ENCODE measurements at regions not wholly inside any gene's neighbourhood (a gene's known extent, or its start where the extent isn't known, plus 50 kb on each side); places are given as distances from the start of the nearest gene placed in this dataset.
"Not testable (repeated sequence)": the region's sequence is repeated elsewhere in the genome, so short reads cannot be mapped to it uniquely, and the experiment has no call there.

GRCh38 chr2:156237558-156237957 is 95.0 kb downstream of the NR4A2 start:
- no peak overlapping the region for H3K27ac ChIP-seq (ENCODE audit: low read depth, low read length, poor library complexity, severe bottlenecking)
- H3K4me3 ChIP-seq (ENCODE audit: low read depth, low read length, poor library complexity, severe bottlenecking), result no peak overlapping the region
- POLR2A ChIA-PET, result no interaction called here

GRCh38 chr2:156229724-156230362 is 102.7 kb downstream of the NR4A2 start:
- H3K36me3 ChIP-seq (ENCODE audit: insufficient read depth, low read length), result no peaks in the 10 kb centered on the region
- no TSS peak for BruUV-seq (replicated peaks)
- no peaks in the 10 kb centered on the region for H3K9me2 ChIP-seq (ENCODE audit: insufficient read depth, low read length)
- H2AFZ ChIP-seq (ENCODE audit: low read length), result no peak overlapping the region
- no peak for DNase-seq (ENCODE audit: low spot score)
- no peak overlapping the region for H3K27ac ChIP-seq (ENCODE audit: low read depth, low read length, poor library complexity, severe bottlenecking)
- TF ChIP-seq EZH2phosphoT487 (IDR thresholded peaks at IDR 0.05; ENCODE audit: borderline replicate concordance, low read depth, low read length), result no peak
- no peak overlapping the region for H3K4me3 ChIP-seq (ENCODE audit: low read depth, low read length, poor library complexity, severe bottlenecking)
- H4K20me1 ChIP-seq (ENCODE audit: insufficient read depth, low read length), result no peaks in the 10 kb centered on the region
- no peaks in the 10 kb centered on the region for H3K4me1 ChIP-seq (ENCODE audit: insufficient read depth, low read length, poor library complexity, severe bottlenecking)
- ChIA-PET POLR2A (no interaction called here), CTCF (ENCODE audit: unreplicated experiment) (no interaction called here)
- H3K4me2 ChIP-seq (ENCODE audit: low read length), result no peak overlapping the region
- no peaks in the 10 kb centered on the region for H3K9me3 ChIP-seq (ENCODE audit: low read length)
- intact Hi-C loops (cut with micrococcal nuclease; ENCODE audit: unreplicated experiment), result no loop called here
- no peaks in the 10 kb centered on the region for H3K79me2 ChIP-seq (ENCODE audit: insufficient read depth, low read depth, low read length)

More at GRCh38 chr2:156237558-156237957, 95.0 kb downstream of the NR4A2 start:
- Histone ChIP-seq H3K79me2 (ENCODE audit: insufficient read depth, low read depth, low read length) (no peaks in the 10 kb centered on the region), H3K36me3 (ENCODE audit: insufficient read depth, low read length) (no peaks in the 10 kb centered on the region), H2AFZ (ENCODE audit: low read length) (no peak overlapping the region), H4K20me1 (ENCODE audit: insufficient read depth, low read length) (no peaks in the 10 kb centered on the region), H3K9me3 (ENCODE audit: low read length) (no peaks in the 10 kb centered on the region), H3K9me2 (ENCODE audit: insufficient read depth, low read length) (no peaks in the 10 kb centered on the region), H3K4me2 (ENCODE audit: low read length) (no peak overlapping the region), H3K4me1 (ENCODE audit: insufficient read depth, low read length, poor library complexity, severe bottlenecking) (no peaks in the 10 kb centered on the region)
- no peak for DNase-seq (ENCODE audit: low spot score)
- CTCF ChIA-PET (ENCODE audit: unreplicated experiment), result no interaction called here
- intact Hi-C loops (cut with micrococcal nuclease; ENCODE audit: unreplicated experiment), result no loop called here
- BruUV-seq (replicated peaks), result no TSS peak
- TF ChIP-seq CTCF (conservative IDR thresholded peaks at IDR 0.05; ENCODE audit: low read length) (no peak), EZH2phosphoT487 (IDR thresholded peaks at IDR 0.05; ENCODE audit: borderline replicate concordance, low read depth, low read length) (no peak)

GRCh38 chr2:156223328-156223727 is 109.2 kb downstream of the NR4A2 start:
- H3K9me2 ChIP-seq (ENCODE audit: insufficient read depth, low read length); H3K79me2 ChIP-seq (ENCODE audit: insufficient read depth, low read depth, low read length); H3K4me1 ChIP-seq (ENCODE audit: insufficient read depth, low read length, poor library complexity, severe bottlenecking); H3K4me3 ChIP-seq (ENCODE audit: low read depth, low read length, poor library complexity, severe bottlenecking); H3K27ac ChIP-seq (ENCODE audit: low read depth, low read length, poor library complexity, severe bottlenecking); POLR2A ChIA-PET; H3K9me3 ChIP-seq (ENCODE audit: low read length); DNase-seq (ENCODE audit: low spot score); H4K20me1 ChIP-seq (ENCODE audit: insufficient read depth, low read length); H3K36me3 ChIP-seq (ENCODE audit: insufficient read depth, low read length); CTCF ChIA-PET (ENCODE audit: unreplicated experiment); H2AFZ ChIP-seq (ENCODE audit: low read length); H3K4me2 ChIP-seq (ENCODE audit: low read length); intact Hi-C loops (cut with micrococcal nuclease; ENCODE audit: unreplicated experiment); BruUV-seq (replicated peaks): not testable (repeated sequence)

- Histone ChIP-seq H3K4me1 (ENCODE audit: insufficient read depth, low read length, poor library complexity, severe bottlenecking) (no peaks in the 10 kb centered on the region), H4K20me1 (ENCODE audit: insufficient read depth, low read length) (no peaks in the 10 kb centered on the region), H2AFZ (ENCODE audit: low read length) (no peak overlapping the region), H3K27ac (ENCODE audit: low read depth, low read length, poor library complexity, severe bottlenecking) (no peak overlapping the region), H3K79me2 (ENCODE audit: insufficient read depth, low read depth, low read length) (no peaks in the 10 kb centered on the region), H3K9me2 (ENCODE audit: insufficient read depth, low read length) (no peaks in the 10 kb centered on the region), H3K36me3 (ENCODE audit: insufficient read depth, low read length) (no peaks in the 10 kb centered on the region), H3K4me3 (ENCODE audit: low read depth, low read length, poor library complexity, severe bottlenecking) (no peak overlapping the region), H3K9me3 (ENCODE audit: low read length) (no peaks in the 10 kb centered on the region), H3K4me2 (ENCODE audit: low read length) (no peak overlapping the region)
- DNase-seq (ENCODE audit: low spot score), result no peak
- ChIA-PET POLR2A (interaction anchor here (0.7 kb wide), 1 partner anchor 1022 kb away, joined by 3 read pairs; no protein-coding TSS in a partner anchor), CTCF (ENCODE audit: unreplicated experiment) (no interaction called here)
- BruUV-seq (replicated peaks), result no TSS peak
- intact Hi-C loops (cut with micrococcal nuclease; ENCODE audit: unreplicated experiment), result no loop called here
- TF ChIP-seq CTCF (conservative IDR thresholded peaks at IDR 0.05; ENCODE audit: low read length), result no peak
- TF ChIP-seq EZH2phosphoT487 (IDR thresholded peaks at IDR 0.05; ENCODE audit: borderline replicate concordance, low read depth, low read length), result no peak
Measured at GRCh38 chr2:156221703-156222102, 110.8 kb downstream of the NR4A2 start.
